K562 (cell line): ENCODE measurements at regions not wholly inside any gene's neighbourhood (a gene's known extent, or its start where the extent isn't known, plus 50 kb on each side); places are given as distances from the start of the nearest gene placed in this dataset.
A peak's percentile ranks its signal among the peaks of the same experiment; 100 is the strongest.

ENCODE experiments used
- ATAC-seq: fragments of 200-7000 bp; cut with Tn5 transposase; 3 replicates; pipeline ENCODE4 v1.9.1; 2020; ENCODE audit warnings: moderate library complexity
- BruUV-seq: library from RNA; stranded (reverse); fragments of 400-500 nt; replicated peaks from 2 replicates; lab custom pipeline; 2021; lab: Mats Ljungman, UMichigan
- CTCF ChIA-PET: fragments of 300-600 bp; formaldehyde crosslinking; extraction: SDS; loops from one replicate; lab custom pipeline; 2021; ENCODE audit warnings: low intra/inter-chr PET ratio; lab: Yijun Ruan, JAX
- POLR2A ChIA-PET: fragments of 300-600, 350-650 bp; sonication (Branson Sonifier 250); formaldehyde crosslinking; extraction: SDS; loops from one replicate; lab custom pipeline; 2021; ENCODE audit warnings: antibody characterized with exemption, inconsistent platforms; lab: Yijun Ruan, JAX
- DNase-seq, 4 experiments: peaks; one replicate each; pipeline versions ENCODE4 v3.0.0 to v3.0.0-alpha.2; 2011 to 2018; ENCODE audit warnings: low spot score in 3 of 4, mixed read lengths in 3 of 4; ENCODE audit errors: extremely low read depth in 1 of 4
- FAIRE-seq: peaks from 2 replicates; lab custom pipeline; 2011; peaks lifted over from hg19 to GRCh38; lab: Jason Lieb, UNC
- H2AFZ ChIP-seq: 2 replicates; pipeline ENCODE4 v1.6.0; 2011; ENCODE audit warnings: low read depth, low read length, control low read depth, inconsistent platforms
- H3K27ac ChIP-seq: fragments of 200-600 bp; 3 replicates; pipeline ENCODE4 v1.8.0; 2011; ENCODE audit warnings: low read depth, mild to moderate bottlenecking, control low read depth, inconsistent platforms, low read length, moderate library complexity, mixed read lengths; ENCODE audit errors: extremely low read depth
- H3K27me3 ChIP-seq, 2 experiments: fragments of 300-600 bp in 1 of 2; 2 replicates in 1 of 2; 3 replicates in 1 of 2; pipeline versions ENCODE4 v1.6.0 to v1.8.0; 2011; ENCODE audit warnings: inconsistent platforms in 2 of 2, low read length in 2 of 2, mild to moderate bottlenecking in 1 of 2, mixed read lengths in 1 of 2, moderate library complexity in 1 of 2; ENCODE audit not compliant: control insufficient read depth in 2 of 2, insufficient read depth in 2 of 2
- H3K36me3 ChIP-seq: fragments of 300-600 bp; 3 replicates; pipeline ENCODE4 v1.8.0; 2011; ENCODE audit warnings: mild to moderate bottlenecking, low read length, inconsistent platforms; ENCODE audit not compliant: control insufficient read depth, insufficient read depth
- H3K4me1 ChIP-seq, 2 experiments: fragments of 200-600 bp in 1 of 2; replicated peaks in 1 of 2; 2 replicates in 1 of 2; 3 replicates in 1 of 2; pipeline versions ENCODE4 v1.5.1 to v1.8.0; 2011; ENCODE audit warnings: inconsistent platforms in 2 of 2, low read length in 2 of 2, mild to moderate bottlenecking in 1 of 2, mixed read lengths in 1 of 2, moderate library complexity in 1 of 2; ENCODE audit not compliant: control insufficient read depth in 2 of 2, insufficient read depth in 2 of 2
- H3K4me2 ChIP-seq: 2 replicates; pipeline ENCODE4 v1.6.1; 2011; ENCODE audit warnings: low read length, control low read depth, inconsistent platforms, mixed read lengths; ENCODE audit not compliant: insufficient read depth
- H3K4me3 ChIP-seq: fragments of 200-600 bp; sonication (generic), shearing (Covaris generic); 2 replicates; pipeline ENCODE4 v1.5.1; 2016; ENCODE audit warnings: control low read depth, inconsistent platforms
- H3K79me2 ChIP-seq: fragments of 200-600 bp; 3 replicates; pipeline ENCODE4 v1.8.0; 2011; ENCODE audit warnings: low read length, inconsistent platforms; ENCODE audit not compliant: control insufficient read depth, insufficient read depth
- H3K9ac ChIP-seq, 2 experiments: 2 replicates each; pipeline versions ENCODE4 v1.6.0 to v1.6.1; 2011; ENCODE audit warnings: low read depth in 2 of 2, low read length in 2 of 2, control low read depth in 1 of 2, inconsistent platforms in 1 of 2, mild to moderate bottlenecking in 1 of 2, mixed read lengths in 1 of 2; ENCODE audit not compliant: insufficient read depth in 1 of 2
- H3K9me1 ChIP-seq: one replicate; pipeline ENCODE4 v1.6.0; 2011; ENCODE audit warnings: inconsistent platforms, mild to moderate bottlenecking, low read length, moderate library complexity; ENCODE audit not compliant: control insufficient read depth, insufficient read depth
- H3K9me3 ChIP-seq: replicated peaks from 2 replicates; pipeline ENCODE4 v1.5.1; 2011; ENCODE audit warnings: low read depth, low read length, inconsistent platforms; ENCODE audit not compliant: control insufficient read depth, insufficient read depth
- H4K20me1 ChIP-seq: replicated peaks from 2 replicates; pipeline ENCODE4 v1.6.1; 2011; ENCODE audit warnings: low read length, inconsistent platforms, mixed read lengths; ENCODE audit not compliant: control insufficient read depth, insufficient read depth
- FOS ChIP-seq: IDR thresholded peaks from 3 replicates; pipeline ENCODE4 v1.6.1; 2011; ENCODE audit not compliant: insufficient read length; ENCODE audit errors: extremely low read depth
- MAX ChIP-seq: sonication (generic); formaldehyde crosslinking; IDR thresholded peaks from 2 replicates; pipeline ENCODE4 v1.9.0; 2022; ENCODE audit warnings: mild to moderate bottlenecking, missing genetic modification reagents
- ZBTB33 ChIP-seq: sonication (generic); formaldehyde crosslinking; IDR thresholded peaks from 2 replicates; pipeline ENCODE4 v1.8.1; 2023; ENCODE audit warnings: mild to moderate bottlenecking, missing genetic modification reagents
- ZKSCAN1 ChIP-seq: fragments of 150-350 bp; IDR thresholded peaks from 2 replicates; pipeline ENCODE4 v1.6.1; 2016; ENCODE audit warnings: low read depth, low read length
- WGBS: fragments of 100-300 bp; shearing (Covaris generic); methylation state at CpG from one replicate; pipeline ENCODE4 v1.1.6; 2016; ENCODE audit warnings: low coverage, mixed read lengths; ENCODE audit not compliant: insufficient coverage; ENCODE audit errors: missing lambda C conversion rate; 5-methylcytosine and 5-hydroxymethylcytosine counted together
- in situ Hi-C: fragments of 300-500 bp; cut with MboI; formaldehyde crosslinking; loops from 4 replicates; pipeline ENCODE4 v1.15.0; 2018; ENCODE audit warnings: inconsistent platforms, mixed read lengths
- intact Hi-C: fragments of 100-400 bp; cut with micrococcal nuclease; formaldehyde crosslinking; loops from 2 replicates; pipeline ENCODE4 v1.14.2; 2022

DNA sequence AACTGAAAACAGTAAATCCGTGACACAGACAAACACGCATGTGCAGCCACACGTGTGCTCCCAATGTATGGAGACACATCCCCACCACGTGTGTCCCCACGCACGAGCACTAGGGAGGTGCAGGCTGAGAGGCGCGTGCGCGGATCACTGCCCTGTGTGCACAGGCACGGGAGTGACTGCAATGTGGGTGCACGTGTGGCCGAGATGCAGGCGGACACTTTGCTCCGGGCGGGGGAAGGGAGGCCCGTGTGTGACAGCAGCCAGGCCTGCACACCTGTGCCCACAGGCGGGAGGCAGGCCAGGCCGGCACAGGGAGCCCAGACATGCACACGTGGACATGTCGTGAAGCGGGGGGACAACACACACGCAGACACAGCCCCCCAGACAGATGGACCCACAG, 77.0 kb downstream of the PTPRS start:
- Histone ChIP-seq H3K4me1 (peaks cover 0 to 17% of the 10 kb centered on the region in 2 experiments; a peak in 2 of 5 replicates), H3K27me3 (no peaks in the 10 kb centered on the region), H3K9ac (no peak overlapping the region), H3K4me3 (no peak overlapping the region), H3K27ac (no peak overlapping the region), H3K4me2 (no peak overlapping the region), H2AFZ (no peak overlapping the region), H3K79me2 (no peaks in the 10 kb centered on the region), H3K9me3 (no peaks in the 10 kb centered on the region), H4K20me1 (no peaks in the 10 kb centered on the region), H3K9me1 (no peaks in the 10 kb centered on the region), H3K36me3 (peaks cover 6% of the 10 kb centered on the region; the same call in 1 of the 3 replicates)
- CTCF ChIA-PET = no interaction called here
- in situ Hi-C loops (no loop called here), intact Hi-C loops (no loop called here)
- TF ChIP-seq ZKSCAN1 (no peak), FOS (no peak), MAX (CRISPR knock-in tag) (0 out of 2 replicates have a peak, but pooled peaks have one; percentile 28), ZBTB33 (CRISPR knock-in tag) (peak; percentile 71; the same call in 1 of the 2 replicates)
- FAIRE-seq = no peak
- DNase-seq = no peak
- POLR2A ChIA-PET = no interaction called here
- whole genome bisulfite sequencing = 72% methylated on average over 17 of the region's 23 CpGs
- ATAC-seq = no peak
- BruUV-seq = no TSS peak
